Activated T-cell treated with anti-CD3 and anti-CD28 coated beads, Interleukin-2, amount 50 U/mL, for 4 hours (primary cell): ENCODE measurements at regions not wholly inside any gene's neighbourhood (a gene's known extent, or its start where the extent isn't known, plus 50 kb on each side); places are given as distances from the start of the nearest gene placed in this dataset.
"Not testable (repeated sequence)": the region's sequence is repeated elsewhere in the genome, so short reads cannot be mapped to it uniquely, and the experiment has no call there.

Experiments
- ATAC-seq, 2 donors: fragments of 200-7000 bp; cut with Tn5 transposase; one replicate each; pipeline ENCODE4 v1.10.0; 2021
- DNase-seq: peaks from one replicate; pipeline ENCODE4 v3.0.0-alpha.2; 2020
- H3K27me3 Mint-ChIP-seq: one replicate; pipeline ENCODE4 v1.8.0; 2021; ENCODE audit warnings: low read depth, mixed read lengths
- H3K36me3 Mint-ChIP-seq: one replicate; pipeline ENCODE4 v1.8.0; 2022; ENCODE audit warnings: mixed read lengths; ENCODE audit not compliant: insufficient read depth
- H3K4me1 Mint-ChIP-seq: one replicate; pipeline ENCODE4 v1.8.0; 2021; ENCODE audit warnings: low read depth, mixed read lengths
- H3K4me3 Mint-ChIP-seq: one replicate; pipeline ENCODE4 v1.8.0; 2021; ENCODE audit warnings: mild to moderate bottlenecking, moderate library complexity, mixed read lengths
- H3K9me3 Mint-ChIP-seq: one replicate; pipeline ENCODE4 v1.8.0; 2021; ENCODE audit warnings: mixed read lengths

GRCh38 chr4:77220828-77221613, 64.0 kb downstream of the CCNG2 start:
- no peaks in the 10 kb centered on the region for H3K27me3 Mint-ChIP-seq

GRCh38 chr4:77225022-77225421, 68.0 kb downstream of the CCNG2 start:
- Mint-ChIP-seq H3K27me3 (no peaks in the 10 kb centered on the region), H3K9me3 (peaks cover 4% of the 10 kb centered on the region), H3K4me3 (no peak overlapping the region), H3K36me3 (no peaks in the 10 kb centered on the region), H3K4me1 (no peaks in the 10 kb centered on the region)
- peak in 1 of 2 donors; percentile 14 for ATAC-seq
- DNase-seq = no peak

More at GRCh38 chr4:77220828-77221613, 64.0 kb downstream of the CCNG2 start:
- DNase-seq (no peak), ATAC-seq (no peak)
- H3K4me1 Mint-ChIP-seq = no peaks in the 10 kb centered on the region
- no peak overlapping the region for H3K4me3 Mint-ChIP-seq
- H3K36me3 Mint-ChIP-seq = no peaks in the 10 kb centered on the region
- no peaks in the 10 kb centered on the region for H3K9me3 Mint-ChIP-seq

GRCh38 chr4:77226939-77227705, 70.1 kb downstream of the CCNG2 start:
- Mint-ChIP-seq H3K36me3 (no peaks in the 10 kb centered on the region), H3K4me3 (no peak overlapping the region), H3K9me3 (peaks cover 4% of the 10 kb centered on the region), H3K27me3 (no peaks in the 10 kb centered on the region), H3K4me1 (no peaks in the 10 kb centered on the region)
- DNase-seq (no peak), ATAC-seq (no peak)

DNA sequence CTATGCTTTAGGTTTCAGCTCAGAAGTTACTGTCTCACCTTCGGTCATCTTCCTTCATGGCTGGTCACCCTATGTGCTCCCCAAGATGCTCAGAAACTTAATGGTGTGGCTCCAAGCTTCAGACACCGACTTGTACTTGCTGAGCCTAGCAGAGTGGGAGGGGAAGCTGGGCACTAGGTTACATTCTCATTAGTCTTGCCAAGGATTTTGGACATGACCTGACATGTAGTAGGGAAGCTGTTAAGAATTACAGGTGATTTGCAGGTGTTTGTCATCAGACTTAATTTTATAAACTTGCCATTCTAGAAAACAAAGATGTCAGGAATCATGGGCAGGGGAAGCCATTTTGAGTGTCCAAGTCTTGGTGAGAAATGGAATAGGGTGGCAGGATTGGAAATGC, 72.4 kb downstream of the CCNG2 start:
- no peaks in the 10 kb centered on the region for H3K36me3 Mint-ChIP-seq
- DNase-seq = no peak
- H3K27me3 Mint-ChIP-seq = no peaks in the 10 kb centered on the region
- ATAC-seq = no peak
- H3K9me3 Mint-ChIP-seq = peaks cover 4% of the 10 kb centered on the region
- no peak overlapping the region for H3K4me3 Mint-ChIP-seq
- H3K4me1 Mint-ChIP-seq = no peaks in the 10 kb centered on the region

DNA sequence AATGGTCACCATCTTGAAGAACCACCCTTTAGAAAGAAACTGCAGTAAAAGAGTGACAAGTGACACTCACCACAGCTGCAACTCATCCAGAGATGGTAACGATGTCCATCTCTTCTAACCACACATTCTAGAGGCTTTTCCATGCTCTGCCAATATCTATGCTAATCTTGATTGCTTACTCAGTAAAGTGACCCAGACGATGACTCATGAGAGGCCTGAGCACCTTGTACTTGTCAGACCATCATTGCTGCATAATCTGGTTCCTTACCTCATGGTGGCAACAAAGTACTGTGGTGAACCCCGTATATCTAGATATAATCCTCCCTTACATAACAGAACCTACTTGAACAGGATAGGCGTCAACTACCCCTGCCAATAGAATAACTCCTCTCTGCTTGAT, 75.6 kb downstream of the CCNG2 start:
- Mint-ChIP-seq H3K9me3 (peaks cover 4% of the 10 kb centered on the region), H3K4me1 (no peaks in the 10 kb centered on the region), H3K36me3 (no peaks in the 10 kb centered on the region), H3K4me3 (no peak overlapping the region), H3K27me3 (no peaks in the 10 kb centered on the region)
- no peak for ATAC-seq
- no peak for DNase-seq

- no peak for DNase-seq
- Mint-ChIP-seq H3K36me3 (no peaks in the 10 kb centered on the region), H3K4me3 (no peak overlapping the region), H3K4me1 (no peaks in the 10 kb centered on the region), H3K9me3 (no peaks in the 10 kb centered on the region), H3K27me3 (no peaks in the 10 kb centered on the region)
- no peak for ATAC-seq
These were observed 78.4 kb downstream of the CCNG2 start for GRCh38 chr4:77235289-77235854.

DNA sequence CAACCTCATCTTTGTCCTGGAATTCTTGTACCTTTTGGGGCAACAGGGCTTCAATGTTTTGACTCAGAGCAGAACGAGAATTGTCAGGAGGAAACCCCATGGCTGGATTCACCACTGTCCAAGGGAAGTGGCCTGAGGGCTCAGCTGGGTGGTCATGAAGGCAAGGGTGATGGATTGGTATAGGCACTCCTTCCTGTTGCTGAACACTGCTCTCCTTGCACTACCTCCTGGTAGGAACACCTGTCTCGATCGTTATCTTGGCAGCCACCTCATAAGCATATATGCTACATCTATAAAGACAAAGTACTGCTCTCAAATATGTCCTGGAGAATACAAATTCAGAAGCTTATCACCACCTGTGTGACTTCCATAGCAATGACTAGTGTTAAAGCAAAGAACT, 79.8 kb downstream of the CCNG2 start:
- DNase-seq (no peak), ATAC-seq (no peak)
- Mint-ChIP-seq H3K4me3 (no peak overlapping the region), H3K27me3 (no peaks in the 10 kb centered on the region), H3K9me3 (no peaks in the 10 kb centered on the region), H3K4me1 (no peaks in the 10 kb centered on the region), H3K36me3 (no peaks in the 10 kb centered on the region)

DNA sequence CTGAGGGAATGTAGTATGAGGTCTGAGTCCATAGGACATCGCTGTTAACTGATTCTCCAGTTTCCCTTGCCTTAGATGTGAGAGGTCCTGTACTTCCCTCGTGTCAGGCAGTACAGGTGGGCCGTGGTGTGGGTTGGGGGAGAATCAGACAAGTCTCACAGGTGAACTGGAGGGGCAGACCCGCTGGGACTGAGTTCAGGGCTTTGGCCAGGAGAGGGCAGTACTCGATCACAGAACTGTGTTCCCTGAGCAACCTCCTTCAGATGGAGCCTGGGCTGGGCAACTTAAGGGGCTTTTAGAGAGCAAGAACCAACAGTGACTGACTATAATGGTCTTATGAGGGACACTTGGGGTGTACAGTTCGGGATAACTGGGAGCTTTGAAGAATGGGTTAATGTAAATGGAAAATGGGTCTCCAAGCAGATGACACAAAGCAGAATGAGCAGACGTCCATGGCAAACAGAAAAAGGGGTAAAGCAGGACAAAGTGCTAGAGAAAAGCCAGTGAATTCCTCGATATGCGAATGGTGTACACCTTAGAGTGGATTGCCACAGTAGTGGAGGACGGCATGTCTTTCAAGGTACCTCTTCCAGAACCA, 83.6 kb downstream of the CCNG2 start:
- Mint-ChIP-seq H3K36me3 (no peaks in the 10 kb centered on the region), H3K4me3 (no peak overlapping the region), H3K27me3 (no peaks in the 10 kb centered on the region), H3K4me1 (no peaks in the 10 kb centered on the region), H3K9me3 (no peaks in the 10 kb centered on the region)
- DNase-seq (peak; percentile 39), ATAC-seq (peak; percentile 75 to 76)

- ATAC-seq = no peak
- Mint-ChIP-seq H3K4me3 (no peak overlapping the region), H3K4me1 (no peaks in the 10 kb centered on the region), H3K36me3 (no peaks in the 10 kb centered on the region), H3K27me3 (no peaks in the 10 kb centered on the region), H3K9me3 (no peaks in the 10 kb centered on the region)
- no peak for DNase-seq
These were observed 91.8 kb downstream of the CCNG2 start for GRCh38 chr4:77248805-77249204.

GRCh38 chr4:77251751-77252150, 94.7 kb downstream of the CCNG2 start:
- peaks cover 14% of the 10 kb centered on the region for H3K27me3 Mint-ChIP-seq
- no peaks in the 10 kb centered on the region for H3K4me1 Mint-ChIP-seq
- H3K36me3 Mint-ChIP-seq = no peaks in the 10 kb centered on the region
- no peak for ATAC-seq
- DNase-seq = no peak
- H3K9me3 Mint-ChIP-seq = no peaks in the 10 kb centered on the region
- no peak overlapping the region for H3K4me3 Mint-ChIP-seq

GRCh38 chr4:77263247-77263646, 106.2 kb downstream of the CCNG2 start:
- ATAC-seq (no peak), DNase-seq (no peak)
- Mint-ChIP-seq H3K4me3 (no peak overlapping the region), H3K27me3 (peaks cover 4% of the 10 kb centered on the region), H3K36me3 (no peaks in the 10 kb centered on the region), H3K9me3 (peaks cover 9% of the 10 kb centered on the region), H3K4me1 (no peaks in the 10 kb centered on the region)

DNA sequence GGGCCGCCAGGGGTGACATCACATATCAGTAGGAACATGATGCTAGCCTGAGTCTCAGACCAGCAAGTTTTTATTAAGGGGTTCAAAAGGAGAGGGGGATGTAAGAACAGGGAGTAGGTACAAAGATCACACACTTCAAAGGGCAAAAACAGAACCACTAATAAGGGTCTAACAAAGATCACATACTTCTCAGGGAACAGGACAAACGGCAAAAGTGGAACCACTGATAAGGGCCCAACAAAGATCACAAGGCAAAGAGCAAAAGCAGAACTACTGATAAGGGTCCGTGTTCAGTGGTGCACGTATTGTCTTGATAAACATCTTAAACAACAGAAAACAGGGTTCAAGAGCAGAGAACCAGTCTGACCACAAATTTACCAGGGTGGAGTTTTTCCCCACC, 107.0 kb downstream of the CCNG2 start:
- not testable (repeated sequence) for H3K4me1 Mint-ChIP-seq, H3K4me3 Mint-ChIP-seq, ATAC-seq, DNase-seq, H3K27me3 Mint-ChIP-seq, H3K9me3 Mint-ChIP-seq, H3K36me3 Mint-ChIP-seq

GRCh38 chr4:77264826-77265225, 107.8 kb downstream of the CCNG2 start:
- DNase-seq (no peak), ATAC-seq (no peak)
- H3K9me3 Mint-ChIP-seq = peaks cover 9% of the 10 kb centered on the region
- no peaks in the 10 kb centered on the region for H3K4me1 Mint-ChIP-seq
- H3K4me3 Mint-ChIP-seq = no peak overlapping the region
- H3K36me3 Mint-ChIP-seq = no peaks in the 10 kb centered on the region
- H3K27me3 Mint-ChIP-seq = peaks cover 7% of the 10 kb centered on the region

GRCh38 chr4:77268108-77268507, 111.1 kb downstream of the CCNG2 start:
- ATAC-seq (no peak), DNase-seq (no peak)
- H3K4me3 Mint-ChIP-seq = no peak overlapping the region
- H3K36me3 Mint-ChIP-seq = no peaks in the 10 kb centered on the region
- no peaks in the 10 kb centered on the region for H3K4me1 Mint-ChIP-seq
- peaks cover 9% of the 10 kb centered on the region for H3K9me3 Mint-ChIP-seq
- peaks cover 7% of the 10 kb centered on the region for H3K27me3 Mint-ChIP-seq
